Uterus (tissue), 2 donors: ENCODE measurements at regions not wholly inside any gene's neighbourhood (a gene's known extent, or its start where the extent isn't known, plus 50 kb on each side); places are given as distances from the start of the nearest gene placed in this dataset.

Source experiments
- CTCF ChIP-seq, 4 experiments: fragments of 200-600 bp in 2 of 4; fragments of 450-650 bp in 2 of 4; sonication (generic) in 2 of 4; IDR thresholded peaks; one replicate each; pipeline ENCODE4 v1.5.1; 2016 to 2019; ENCODE audit warnings: antibody characterized with exemption in 4 of 4, mild to moderate bottlenecking in 2 of 4, moderate library complexity in 1 of 4
- POLR2A ChIP-seq, 2 donors: fragments of 450-650 bp; IDR thresholded peaks; one replicate each; pipeline ENCODE4 v1.6.1; 2016; ENCODE audit warnings: antibody characterized with exemption in 2 of 2, mild to moderate bottlenecking in 1 of 2, moderate library complexity in 1 of 2

GRCh38 chr12:125583071-125583470, 517.8 kb downstream of the AACS start:
- TF ChIP-seq POLR2A (IDR thresholded peaks at IDR 0.05): no peak
- no peak for TF ChIP-seq CTCF (IDR thresholded peaks at IDR 0.05)
